ENCODE measurements at regions not wholly inside any gene's neighbourhood (a gene's known extent, or its start where the extent isn't known, plus 50 kb on each side); places are given as distances from the start of the nearest gene placed in this dataset.

GRCh38 chr1:213376862-213377372 lies 325.9 kb downstream of the RPS6KC1 start:
- H3K4me1 ChIP-seq, result peaks cover 0 to 11% of the 10 kb centered on the region in 2 donors
- H3K27ac ChIP-seq, result no peak overlapping the region
- H3K9me3 ChIP-seq, result no peaks in the 10 kb centered on the region
- DNase-seq (ENCODE audit: low spot score), result no peak
- TF ChIP-seq CTCF (IDR thresholded peaks at IDR 0.05), result no peak
- no peak overlapping the region for H3K4me3 ChIP-seq
- H3K36me3 ChIP-seq, result no peaks in the 10 kb centered on the region
- no peaks in the 10 kb centered on the region for H3K27me3 ChIP-seq

GRCh38 chr1:213380865-213381264 lies 329.8 kb downstream of the RPS6KC1 start:
- no peaks in the 10 kb centered on the region for H3K27me3 ChIP-seq
- no peak overlapping the region for H3K4me3 ChIP-seq
- H3K36me3 ChIP-seq, result no peaks in the 10 kb centered on the region
- no peak for DNase-seq (ENCODE audit: low spot score)
- no peaks in the 10 kb centered on the region for H3K9me3 ChIP-seq
- TF ChIP-seq CTCF (IDR thresholded peaks at IDR 0.05), result no peak
- peaks cover 0 to 14% of the 10 kb centered on the region in 2 donors for H3K4me1 ChIP-seq
- no peak overlapping the region for H3K27ac ChIP-seq

- Histone ChIP-seq H3K36me3 (no peaks in the 10 kb centered on the region), H3K4me3 (no peak overlapping the region), H3K27ac (no peak overlapping the region), H3K4me1 (peaks cover 0 to 14% of the 10 kb centered on the region in 2 donors), H3K9me3 (no peaks in the 10 kb centered on the region), H3K27me3 (no peaks in the 10 kb centered on the region)
- no peak for DNase-seq (ENCODE audit: low spot score)
- no peak for TF ChIP-seq CTCF (IDR thresholded peaks at IDR 0.05)
These were observed 330.6 kb downstream of the RPS6KC1 start for GRCh38 chr1:213381572-213382084.

GRCh38 chr1:213383465-213383864 lies 332.4 kb downstream of the RPS6KC1 start:
- H3K27me3 ChIP-seq, result no peaks in the 10 kb centered on the region
- no peak for TF ChIP-seq CTCF (IDR thresholded peaks at IDR 0.05)
- H3K36me3 ChIP-seq, result no peaks in the 10 kb centered on the region
- no peak overlapping the region for H3K27ac ChIP-seq
- DNase-seq (ENCODE audit: low spot score), result no peak
- peaks cover 0 to 14% of the 10 kb centered on the region in 2 donors for H3K4me1 ChIP-seq
- H3K9me3 ChIP-seq, result no peaks in the 10 kb centered on the region
- no peak overlapping the region for H3K4me3 ChIP-seq

- no peak for DNase-seq (ENCODE audit: low spot score)
- H3K27me3 ChIP-seq, result no peaks in the 10 kb centered on the region
- no peaks in the 10 kb centered on the region for H3K9me3 ChIP-seq
- H3K27ac ChIP-seq, result no peak overlapping the region
- no peak for TF ChIP-seq CTCF (IDR thresholded peaks at IDR 0.05)
- H3K36me3 ChIP-seq, result no peaks in the 10 kb centered on the region
- no peak overlapping the region for H3K4me3 ChIP-seq
- peaks cover 0 to 14% of the 10 kb centered on the region in 2 donors for H3K4me1 ChIP-seq
These were observed 334.2 kb downstream of the RPS6KC1 start for GRCh38 chr1:213385201-213385600.

- no peak for DNase-seq (ENCODE audit: low spot score)
- H3K4me1 ChIP-seq, result peaks cover 0 to 12% of the 10 kb centered on the region in 2 donors
- TF ChIP-seq CTCF (IDR thresholded peaks at IDR 0.05), result no peak
These were observed 334.8 kb downstream of the RPS6KC1 start for GRCh38 chr1:213385806-213386324.

More at GRCh38 chr1:213385806-213386324, 334.8 kb downstream of the RPS6KC1 start:
- Histone ChIP-seq H3K4me3 (no peak overlapping the region), H3K36me3 (no peaks in the 10 kb centered on the region), H3K27me3 (no peaks in the 10 kb centered on the region), H3K9me3 (no peaks in the 10 kb centered on the region), H3K27ac (no peak overlapping the region)
